Embryonic facial prominence (tissue), 1 donor: ENCODE measurements at regions not wholly inside any gene's neighbourhood (a gene's known extent, or its start where the extent isn't known, plus 50 kb on each side); places are given as distances from the start of the nearest gene placed in this dataset.

Source experiments
- DNase-seq: peaks from one replicate; pipeline ENCODE4 v3.0.0-alpha.2; 2016; ENCODE audit errors: extremely low spot score

DNA sequence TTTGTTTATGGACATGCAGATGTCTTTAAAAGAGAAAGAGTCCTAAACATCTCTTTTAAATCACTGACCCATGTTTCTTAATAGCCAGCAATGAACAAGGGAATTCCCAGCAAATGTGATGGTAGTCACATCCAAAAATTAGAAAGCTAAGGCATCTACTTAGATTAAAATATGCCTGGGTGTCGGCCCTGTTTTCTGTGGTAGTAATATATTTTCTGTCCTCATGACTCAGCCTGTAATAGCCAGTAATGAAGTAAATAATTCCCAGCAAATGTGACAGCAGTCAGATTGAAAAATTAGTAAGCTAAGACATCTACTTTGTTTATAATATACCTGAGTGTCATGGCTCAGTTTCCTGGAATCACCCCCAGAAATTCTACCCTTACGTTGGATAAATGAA, 60.6 kb upstream of the MYRIP start:
- no peak for DNase-seq

DNA sequence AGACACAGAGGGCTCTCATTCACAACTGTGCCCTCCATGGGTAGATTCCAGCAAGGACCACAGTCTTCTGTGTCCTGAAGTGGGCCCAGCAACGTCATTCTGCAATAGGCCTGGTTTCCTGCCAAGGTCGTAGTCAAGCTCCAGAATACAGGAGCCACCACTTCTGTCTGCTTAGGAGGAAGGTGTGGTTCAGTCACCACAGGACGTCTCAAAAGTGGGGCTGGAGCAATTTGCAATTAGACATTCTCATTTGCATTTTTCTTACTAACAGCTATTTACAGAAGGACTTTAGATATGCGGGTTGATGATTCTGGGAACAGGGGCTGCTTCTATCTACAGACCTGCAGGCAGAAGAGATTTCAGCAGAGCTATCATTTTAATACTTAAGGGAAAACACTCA, 58.7 kb upstream of the MYRIP start:
- no peak for DNase-seq

DNA sequence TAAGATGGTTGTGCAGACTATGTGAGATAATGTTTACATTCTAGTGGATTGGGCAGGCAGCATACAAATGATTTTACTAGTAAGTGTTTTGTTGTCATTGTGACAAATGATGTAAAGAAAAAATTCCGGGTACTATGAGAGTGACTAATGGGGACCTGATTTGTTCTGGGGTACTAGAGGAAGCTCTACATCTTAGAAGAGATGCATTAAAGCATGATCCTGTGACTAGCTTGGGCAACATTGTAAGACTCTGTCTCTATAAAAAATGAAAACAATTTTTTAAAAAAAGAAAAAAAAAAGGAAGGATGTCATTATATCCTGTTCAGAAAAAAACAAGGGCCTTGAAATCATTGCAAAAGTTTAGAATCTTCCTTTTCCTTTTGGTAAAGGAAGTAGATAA, 58.1 kb upstream of the MYRIP start:
- no peak for DNase-seq

DNA sequence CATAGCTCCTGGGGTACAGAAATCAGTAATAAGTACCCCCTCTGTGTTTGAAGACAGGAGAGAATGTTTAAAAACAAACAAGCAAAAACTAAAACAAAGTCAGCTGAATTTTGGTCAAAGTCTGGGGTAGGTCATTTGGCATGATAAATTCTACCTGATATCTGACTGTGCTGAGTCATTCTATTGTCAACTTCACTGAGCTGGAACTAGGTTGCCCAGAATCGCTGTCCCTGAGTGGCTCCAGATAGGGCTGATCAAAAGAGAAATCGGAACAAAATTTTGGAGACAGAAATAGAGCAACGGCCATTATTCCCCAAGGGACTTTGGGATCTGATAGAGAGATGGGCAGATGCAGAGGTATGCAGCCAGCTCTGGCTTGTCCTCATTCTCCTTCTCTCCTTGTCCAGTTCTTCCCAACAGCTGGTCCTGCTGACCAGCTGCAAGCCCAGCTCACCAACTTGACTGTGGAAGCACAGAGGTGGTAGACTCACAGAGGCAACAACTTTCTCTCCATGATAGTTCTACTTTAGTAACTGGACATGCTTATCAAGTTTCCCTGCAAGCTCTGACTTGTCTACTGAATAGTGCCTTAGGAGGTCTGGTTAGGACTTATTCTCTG, 57.3 kb upstream of the MYRIP start:
- DNase-seq: no peak

DNA sequence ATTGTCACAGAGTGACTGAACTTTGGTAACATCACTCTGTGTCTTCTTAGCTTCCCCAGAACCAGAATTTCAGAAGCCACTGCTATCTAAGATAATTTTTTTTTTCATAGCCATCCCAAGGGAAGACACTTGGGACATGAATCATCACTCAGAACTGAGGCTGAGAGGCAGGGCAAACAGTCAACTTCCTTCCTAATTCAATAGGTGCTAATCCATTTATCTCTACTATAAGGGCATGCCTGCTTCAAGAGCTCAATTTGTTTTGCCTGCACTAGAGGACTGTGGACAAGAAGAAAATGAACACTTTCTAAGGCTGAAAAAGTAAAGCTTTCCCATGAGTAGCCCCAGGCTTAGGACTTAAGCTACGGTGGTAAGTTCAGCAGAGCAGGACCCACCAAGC, 56.7 kb upstream of the MYRIP start:
- no peak for DNase-seq

DNA sequence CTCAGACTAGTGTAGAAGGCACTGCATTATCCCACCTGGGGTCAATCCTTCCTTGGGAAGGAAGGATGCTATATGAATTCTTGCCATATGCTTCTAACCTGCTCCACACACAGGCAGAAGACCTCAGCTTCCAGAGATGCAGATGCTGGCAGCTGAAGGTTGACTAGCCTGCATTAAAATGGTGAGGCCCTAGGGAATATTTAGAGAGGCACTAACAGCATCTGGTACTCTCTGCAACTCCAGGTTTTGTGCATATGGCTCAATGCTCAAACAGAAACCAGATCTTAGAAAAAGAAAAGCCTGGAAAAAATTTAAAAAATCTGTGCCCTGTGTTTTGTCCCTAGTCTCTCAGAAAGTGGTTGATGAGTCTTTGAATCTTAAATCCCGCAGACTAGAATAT, 56.0 kb upstream of the MYRIP start:
- no peak for DNase-seq

DNA sequence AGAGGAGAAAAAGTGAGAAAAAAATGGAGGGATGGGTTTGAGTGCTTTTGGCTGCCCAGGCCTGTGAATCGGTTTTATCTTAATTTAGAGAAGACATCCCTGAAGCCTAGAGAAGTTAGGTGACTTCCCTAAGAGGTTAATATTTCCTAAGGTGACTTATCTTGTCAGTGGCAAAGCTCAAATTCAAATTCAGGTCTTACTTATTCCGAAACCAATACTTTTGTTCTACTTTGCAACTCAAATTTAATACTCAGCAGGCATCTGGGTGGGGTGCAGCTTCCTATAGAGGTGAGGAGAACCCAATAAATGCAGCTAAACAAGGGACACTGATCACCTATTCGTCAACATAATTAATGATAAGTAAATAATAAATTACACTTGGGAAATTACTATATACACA, 54.9 kb upstream of the MYRIP start:
- DNase-seq: no peak

DNA sequence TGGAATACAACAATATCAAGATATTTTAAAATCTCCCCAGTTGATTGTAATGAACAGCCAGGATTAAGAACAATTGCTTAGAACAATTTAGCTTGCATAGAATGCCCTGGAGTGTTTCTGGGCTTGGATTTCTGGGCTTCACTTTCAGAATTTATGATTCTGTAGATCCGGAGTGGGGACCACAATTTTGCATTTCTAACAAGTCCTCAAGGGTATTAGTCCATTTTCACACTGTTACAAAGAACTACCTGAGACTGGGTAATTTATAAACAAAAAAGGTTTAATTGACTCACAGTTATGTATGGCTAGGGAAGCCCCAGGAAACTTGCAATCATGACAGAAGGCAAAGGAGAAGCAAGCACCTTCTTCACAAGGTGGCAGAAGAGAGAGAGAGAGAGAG, 54.3 kb upstream of the MYRIP start:
- no peak for DNase-seq

DNA sequence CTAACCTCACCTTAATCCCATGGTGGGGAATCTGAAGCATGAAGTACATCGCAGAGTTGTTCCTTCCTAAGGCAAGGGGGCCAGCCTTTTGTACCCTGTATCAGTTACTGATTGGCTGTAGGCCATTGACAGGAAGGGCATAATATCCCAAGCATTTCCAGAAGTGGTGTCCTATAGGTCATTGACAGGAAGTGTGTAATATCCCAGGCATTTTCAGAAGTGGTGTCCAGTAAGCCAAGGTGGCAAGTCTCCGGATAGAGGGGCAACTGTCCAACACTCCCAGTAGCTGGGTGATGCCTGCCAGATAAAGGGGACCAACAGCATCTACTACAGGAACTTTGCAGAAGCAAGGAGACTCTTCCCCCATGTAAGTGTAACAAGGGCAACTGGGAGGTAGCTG, 52.1 kb upstream of the MYRIP start:
- DNase-seq: no peak
